ENCODE measurements at regions not wholly inside any gene's neighbourhood (a gene's known extent, or its start where the extent isn't known, plus 50 kb on each side); places are given as distances from the start of the nearest gene placed in this dataset.
"Not testable (repeated sequence)": the region's sequence is repeated elsewhere in the genome, so short reads cannot be mapped to it uniquely, and the experiment has no call there.

- Histone ChIP-seq H3K9me2 (replicated peaks; ENCODE audit: insufficient read depth) (no peaks in the 10 kb centered on the region), H3K27me3 (no peaks in the 10 kb centered on the region), H3K27ac (no peak overlapping the region), H3K4me1 (ENCODE audit: insufficient read depth) (peaks cover 6% of the 10 kb centered on the region), H2AFZ (no peak overlapping the region), H3K9me3 (ENCODE audit: low read depth) (no peaks in the 10 kb centered on the region), H3K36me3 (replicated peaks; ENCODE audit: insufficient read depth, low read depth) (no peaks in the 10 kb centered on the region), H4K20me1 (ENCODE audit: insufficient read depth, poor library complexity, severe bottlenecking) (no peaks in the 10 kb centered on the region), H3K79me2 (no peaks in the 10 kb centered on the region), H3K4me2 (no peak overlapping the region), H3K4me3 (no peak overlapping the region)
- DNase-seq (ENCODE audit: low spot score): no peak
- TF ChIP-seq EZH2phosphoT487 (IDR thresholded peaks at IDR 0.05; ENCODE audit: low read depth, severe bottlenecking, unreplicated experiment): no peak
- TF ChIP-seq EZH2 (IDR thresholded peaks at IDR 0.05; ENCODE audit: borderline replicate concordance): no peak
- no peak for TF ChIP-seq CTCF (IDR thresholded peaks at IDR 0.05; ENCODE audit: poor library complexity)
- 63% methylated on average over 2 of the region's 2 CpGs for WGBS (ENCODE audit: low lambda C conversion rate, missing lambda C conversion rate)
Observed at GRCh38 chr5:112555197-112555596, 136.1 kb upstream of the EPB41L4A start.

GRCh38 chr5:112555691-112556090 is 136.6 kb upstream of the EPB41L4A start:
- no peak overlapping the region for H3K4me2 ChIP-seq
- H3K27me3 ChIP-seq: no peaks in the 10 kb centered on the region
- H3K9me3 ChIP-seq (ENCODE audit: low read depth): no peaks in the 10 kb centered on the region
- H3K4me3 ChIP-seq: no peak overlapping the region
- 64% methylated on average over 3 of the region's 3 CpGs for WGBS (ENCODE audit: low lambda C conversion rate, missing lambda C conversion rate)
- no peaks in the 10 kb centered on the region for H3K9me2 ChIP-seq (replicated peaks; ENCODE audit: insufficient read depth)
- H3K4me1 ChIP-seq (ENCODE audit: insufficient read depth): peaks cover 6% of the 10 kb centered on the region
- no peak for DNase-seq (ENCODE audit: low spot score)
- no peaks in the 10 kb centered on the region for H3K36me3 ChIP-seq (replicated peaks; ENCODE audit: insufficient read depth, low read depth)
- H3K79me2 ChIP-seq: no peaks in the 10 kb centered on the region
- H3K27ac ChIP-seq: no peak overlapping the region
- H4K20me1 ChIP-seq (ENCODE audit: insufficient read depth, poor library complexity, severe bottlenecking): no peaks in the 10 kb centered on the region
- no peak for TF ChIP-seq EZH2 (IDR thresholded peaks at IDR 0.05; ENCODE audit: borderline replicate concordance)
- no peak for TF ChIP-seq EZH2phosphoT487 (IDR thresholded peaks at IDR 0.05; ENCODE audit: low read depth, severe bottlenecking, unreplicated experiment)
- no peak for TF ChIP-seq CTCF (IDR thresholded peaks at IDR 0.05; ENCODE audit: poor library complexity)
- no peak overlapping the region for H2AFZ ChIP-seq

- H3K4me3 ChIP-seq; H4K20me1 ChIP-seq (ENCODE audit: insufficient read depth, poor library complexity, severe bottlenecking); DNase-seq (ENCODE audit: low spot score); H2AFZ ChIP-seq; H3K9me3 ChIP-seq (ENCODE audit: low read depth); H3K4me1 ChIP-seq (ENCODE audit: insufficient read depth); H3K9me2 ChIP-seq (replicated peaks; ENCODE audit: insufficient read depth); H3K79me2 ChIP-seq; H3K4me2 ChIP-seq; H3K36me3 ChIP-seq (replicated peaks; ENCODE audit: insufficient read depth, low read depth); H3K27me3 ChIP-seq; H3K27ac ChIP-seq: not testable (repeated sequence)
- WGBS (ENCODE audit: low lambda C conversion rate, missing lambda C conversion rate): 87% methylated on average over 2 of the region's 2 CpGs
Observed at GRCh38 chr5:112559501-112559900, 140.4 kb upstream of the EPB41L4A start.

- Histone ChIP-seq H4K20me1 (ENCODE audit: insufficient read depth, poor library complexity, severe bottlenecking) (no peaks in the 10 kb centered on the region), H3K27me3 (no peaks in the 10 kb centered on the region), H3K4me1 (ENCODE audit: insufficient read depth) (no peaks in the 10 kb centered on the region), H3K79me2 (no peaks in the 10 kb centered on the region), H3K9me3 (ENCODE audit: low read depth) (peaks cover 3% of the 10 kb centered on the region), H3K4me2 (no peak overlapping the region), H3K27ac (no peak overlapping the region), H2AFZ (no peak overlapping the region), H3K9me2 (replicated peaks; ENCODE audit: insufficient read depth) (no peaks in the 10 kb centered on the region), H3K36me3 (replicated peaks; ENCODE audit: insufficient read depth, low read depth) (no peaks in the 10 kb centered on the region), H3K4me3 (no peak overlapping the region)
- TF ChIP-seq EZH2 (IDR thresholded peaks at IDR 0.05; ENCODE audit: borderline replicate concordance) (no peak), EZH2phosphoT487 (IDR thresholded peaks at IDR 0.05; ENCODE audit: low read depth, severe bottlenecking, unreplicated experiment) (no peak), CTCF (IDR thresholded peaks at IDR 0.05; ENCODE audit: poor library complexity) (no peak)
- WGBS (ENCODE audit: low lambda C conversion rate, missing lambda C conversion rate): 95% methylated on average over 2 of the region's 2 CpGs
- DNase-seq (ENCODE audit: low spot score): no peak
Observed at GRCh38 chr5:112560371-112560770, 141.3 kb upstream of the EPB41L4A start.
